KOPT-K1 (cell line): ENCODE measurements at regions not wholly inside any gene's neighbourhood (a gene's known extent, or its start where the extent isn't known, plus 50 kb on each side); places are given as distances from the start of the nearest gene placed in this dataset.

Experiments used
- H3K27ac ChIP-seq: fragments of 200-600 bp; sonication (generic); 2 replicates; pipeline ENCODE4 v1.5.1; 2016; ENCODE audit warnings: antibody characterized with exemption, mild to moderate bottlenecking, low read depth, low read length; ENCODE audit not compliant: poor library complexity, severe bottlenecking
- H3K36me3 ChIP-seq: fragments of 200-600 bp; sonication (generic); 2 replicates; pipeline ENCODE4 v1.5.1; 2017; ENCODE audit warnings: antibody characterized with exemption, mild to moderate bottlenecking, low read length, moderate library complexity; ENCODE audit not compliant: insufficient read depth
- H3K9me3 ChIP-seq: fragments of 200-600 bp; sonication (generic); 2 replicates; pipeline ENCODE4 v1.5.1; 2017; ENCODE audit warnings: antibody characterized with exemption, low read length, mild to moderate bottlenecking; ENCODE audit not compliant: insufficient read depth, poor library complexity, severe bottlenecking

- Histone ChIP-seq H3K27ac (no peak overlapping the region), H3K36me3 (no peaks in the 10 kb centered on the region), H3K9me3 (peaks cover 4% of the 10 kb centered on the region)
These were observed 397.7 kb downstream of the UQCRFS1 start for GRCh38 chr19:28815257-28815656.

- Histone ChIP-seq H3K36me3 (no peaks in the 10 kb centered on the region), H3K27ac (no peak overlapping the region), H3K9me3 (peaks cover 4% of the 10 kb centered on the region)
These were observed 418.6 kb downstream of the UQCRFS1 start for GRCh38 chr19:28794301-28794700.

DNA sequence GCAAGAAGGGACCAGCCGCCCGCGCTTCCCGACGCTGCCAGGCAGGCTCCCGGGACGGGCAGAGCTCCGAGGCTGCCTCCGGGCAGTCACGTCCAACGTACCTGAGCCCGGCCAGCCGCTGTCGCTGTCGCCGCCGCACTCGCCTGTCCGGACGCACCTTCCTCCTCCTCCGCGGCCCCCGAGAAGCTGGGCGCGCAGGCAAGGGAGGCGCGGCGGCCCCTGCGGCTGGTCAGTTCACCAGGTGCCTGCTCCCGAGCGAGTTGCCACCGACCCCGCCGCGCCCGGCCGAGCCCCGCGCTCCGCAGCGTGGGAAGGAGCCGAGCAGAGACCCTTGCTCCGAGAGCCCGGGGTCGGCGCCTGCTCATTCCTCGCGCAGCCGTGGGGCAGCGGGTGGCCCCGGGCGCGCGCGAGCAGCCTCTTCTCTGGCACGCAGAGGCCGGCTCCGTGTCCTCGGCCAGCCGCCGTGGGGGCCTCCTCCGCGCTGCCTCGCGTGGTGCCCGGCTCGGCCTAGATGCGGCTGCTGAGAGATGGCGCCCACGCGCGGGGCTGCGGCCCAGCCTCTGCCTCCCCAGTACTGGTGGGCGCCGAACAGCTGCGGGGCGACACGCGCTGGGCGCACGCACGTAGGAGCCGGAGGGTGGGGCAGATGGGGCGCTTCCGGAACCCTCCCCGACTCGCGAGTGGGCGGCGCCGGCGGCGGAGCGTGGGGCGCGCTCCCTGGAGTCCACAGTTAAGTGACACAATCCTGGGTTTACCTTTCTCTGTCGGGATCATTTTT is 419.4 kb downstream of the UQCRFS1 start:
- no peaks in the 10 kb centered on the region for H3K36me3 ChIP-seq

GRCh38 chr19:28785971-28786370 is 427.0 kb downstream of the UQCRFS1 start:
- no peaks in the 10 kb centered on the region for H3K36me3 ChIP-seq
- no peak overlapping the region for H3K27ac ChIP-seq
- peaks cover 7% of the 10 kb centered on the region for H3K9me3 ChIP-seq

More for the DNA sequence above, 419.4 kb downstream of the UQCRFS1 start:
- Histone ChIP-seq H3K27ac (no peak overlapping the region), H3K9me3 (peaks cover 4% of the 10 kb centered on the region)

GRCh38 chr19:28764066-28764465 is 448.9 kb downstream of the UQCRFS1 start:
- Histone ChIP-seq H3K36me3 (no peaks in the 10 kb centered on the region), H3K27ac (no peak overlapping the region), H3K9me3 (peaks cover 7% of the 10 kb centered on the region)

- H3K27ac ChIP-seq: no peak overlapping the region
- no peaks in the 10 kb centered on the region for H3K9me3 ChIP-seq
- H3K36me3 ChIP-seq: no peaks in the 10 kb centered on the region
These were observed 466.5 kb downstream of the UQCRFS1 start for GRCh38 chr19:28746478-28746877.

DNA sequence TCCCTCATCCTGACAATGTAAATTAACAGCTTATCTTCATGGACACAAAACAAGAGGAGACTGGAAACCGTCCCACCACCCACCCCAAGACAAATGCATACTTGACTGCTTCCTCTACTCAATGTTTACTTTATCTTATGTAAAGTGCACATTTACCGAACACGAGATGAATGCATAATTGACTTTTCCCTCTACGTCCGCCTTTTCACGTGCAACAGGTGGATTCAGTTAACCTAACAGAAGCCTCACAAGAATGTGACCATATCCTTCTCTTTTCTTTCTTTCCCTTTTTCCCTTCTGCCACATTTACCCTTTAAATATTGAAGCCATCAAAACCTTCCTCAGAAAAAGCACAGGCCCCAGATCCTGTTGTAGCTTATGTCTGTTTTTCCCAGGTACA is 468.0 kb downstream of the UQCRFS1 start:
- Histone ChIP-seq H3K36me3 (no peaks in the 10 kb centered on the region), H3K9me3 (no peaks in the 10 kb centered on the region), H3K27ac (no peak overlapping the region)

GRCh38 chr19:28744014-28744413 is 468.9 kb downstream of the UQCRFS1 start:
- H3K36me3 ChIP-seq: no peaks in the 10 kb centered on the region
- H3K9me3 ChIP-seq: no peaks in the 10 kb centered on the region
- no peak overlapping the region for H3K27ac ChIP-seq

GRCh38 chr19:28737021-28737895 is 475.7 kb downstream of the UQCRFS1 start:
- Histone ChIP-seq H3K36me3 (no peaks in the 10 kb centered on the region), H3K9me3 (no peaks in the 10 kb centered on the region), H3K27ac (no peak overlapping the region)

GRCh38 chr19:28736528-28736927 is 476.4 kb downstream of the UQCRFS1 start:
- Histone ChIP-seq H3K27ac (no peak overlapping the region), H3K9me3 (no peaks in the 10 kb centered on the region), H3K36me3 (no peaks in the 10 kb centered on the region)

GRCh38 chr19:28731577-28731976 is 481.4 kb downstream of the UQCRFS1 start:
- H3K27ac ChIP-seq: no peak overlapping the region
- H3K9me3 ChIP-seq: no peaks in the 10 kb centered on the region
- no peaks in the 10 kb centered on the region for H3K36me3 ChIP-seq

DNA sequence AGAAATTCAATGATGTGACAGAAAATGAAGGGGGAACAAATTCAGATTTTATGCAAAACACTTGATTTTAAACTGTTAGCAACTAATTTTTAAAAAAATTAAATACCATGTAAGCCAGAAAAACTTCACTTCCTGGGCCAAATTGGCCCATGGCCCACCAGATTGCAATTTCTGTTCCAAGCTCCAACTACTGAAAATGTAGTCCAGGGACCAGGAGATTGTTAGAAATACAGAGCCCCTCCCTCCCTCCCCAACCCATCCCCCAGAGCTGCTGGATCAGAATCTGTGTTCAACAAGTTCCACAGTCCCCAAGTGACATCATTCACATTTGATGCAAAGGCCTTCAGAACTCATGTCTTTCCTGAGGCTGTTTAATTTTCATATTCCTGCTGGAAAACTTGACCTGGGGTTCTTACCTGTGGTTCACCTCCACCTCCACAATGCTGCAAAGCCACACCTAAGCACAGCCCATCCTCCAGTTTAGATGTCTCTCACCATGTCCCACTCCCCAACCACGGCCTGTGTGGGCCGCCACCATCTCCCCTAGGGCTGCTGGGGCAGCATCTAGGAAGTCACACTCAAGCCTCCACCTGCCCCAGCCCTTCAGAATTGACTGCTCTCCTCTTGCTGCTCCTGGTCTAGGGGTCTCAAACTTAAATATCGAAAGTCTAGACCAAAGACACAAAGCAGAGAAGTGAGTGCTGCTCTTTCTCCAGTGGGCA is 482.0 kb downstream of the UQCRFS1 start:
- Histone ChIP-seq H3K27ac (no peak overlapping the region), H3K36me3 (no peaks in the 10 kb centered on the region), H3K9me3 (no peaks in the 10 kb centered on the region)

DNA sequence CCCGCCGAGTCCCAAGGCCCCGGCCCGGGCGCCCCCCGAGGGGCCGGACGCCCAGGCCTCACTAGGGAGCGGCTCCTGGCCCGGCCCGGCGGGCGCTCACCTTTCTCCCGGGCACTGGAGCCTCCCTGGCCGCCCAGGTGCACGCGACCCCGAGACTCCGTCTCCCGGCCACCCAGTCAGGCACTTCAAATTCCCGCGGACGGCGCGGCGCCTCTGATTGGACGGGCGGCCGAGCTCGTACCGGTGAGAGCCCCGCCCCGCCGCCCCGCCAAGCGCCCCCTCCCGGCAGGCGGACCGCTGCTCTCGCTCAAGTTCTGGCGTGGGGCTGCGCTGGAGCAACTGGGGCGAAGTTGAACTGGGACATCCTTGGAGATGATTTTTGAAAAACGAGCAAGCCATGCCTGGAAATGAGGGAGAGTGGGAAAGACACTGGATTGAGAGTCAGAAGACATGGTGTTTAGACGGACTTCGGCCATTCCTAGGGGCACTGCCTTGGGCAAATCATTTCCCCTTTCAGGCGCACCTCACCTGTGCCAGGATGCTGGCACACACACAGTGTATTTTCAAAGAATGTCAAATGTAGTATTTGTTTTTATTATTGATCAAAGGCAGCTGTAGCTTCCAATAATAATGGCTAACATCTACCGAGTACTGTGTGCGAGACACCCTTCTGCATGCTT is 485.3 kb downstream of the UQCRFS1 start:
- no peak overlapping the region for H3K27ac ChIP-seq
- H3K9me3 ChIP-seq: no peaks in the 10 kb centered on the region
- no peaks in the 10 kb centered on the region for H3K36me3 ChIP-seq

GRCh38 chr19:28726533-28727479 is 486.1 kb downstream of the UQCRFS1 start:
- Histone ChIP-seq H3K27ac (no peak overlapping the region), H3K9me3 (no peaks in the 10 kb centered on the region), H3K36me3 (no peaks in the 10 kb centered on the region)
